DMS53 treated with DMSO at 0.1 percent for 48 hours (cell line): ENCODE measurements at regions not wholly inside any gene's neighbourhood (a gene's known extent, or its start where the extent isn't known, plus 50 kb on each side); places are given as distances from the start of the nearest gene placed in this dataset.
"Not testable (repeated sequence)": the region's sequence is repeated elsewhere in the genome, so short reads cannot be mapped to it uniquely, and the experiment has no call there.

Experiments
- DNase-seq: peaks from one replicate; lab custom pipeline; 2025; ENCODE audit not compliant: unreplicated experiment; lab: John Stamatoyannopoulos, UW

- DNase-seq = no peak
Observed at GRCh38 chr7:122248472-122248871, 56.1 kb downstream of the FEZF1 start.

DNA sequence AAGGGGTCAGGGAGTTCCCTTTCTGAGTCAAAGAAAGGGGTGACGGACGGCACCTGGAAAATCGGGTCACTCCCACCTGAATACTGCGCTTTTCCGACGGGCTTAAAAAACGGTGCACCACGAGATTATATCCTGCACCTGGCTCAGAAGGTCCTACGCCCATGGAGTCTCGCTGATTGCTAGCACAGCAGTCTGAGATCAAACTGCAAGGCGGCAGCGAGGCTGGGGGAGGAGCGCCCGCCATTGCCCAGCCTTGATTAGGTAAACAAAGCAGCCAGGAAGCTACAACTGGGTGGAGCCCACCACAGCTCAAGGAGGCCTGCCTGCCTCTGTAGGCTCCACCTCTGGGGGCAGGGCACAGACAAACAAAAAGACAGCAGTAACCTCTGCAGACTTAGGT lies 65.8 kb downstream of the FEZF1 start:
- not testable (repeated sequence) for DNase-seq

DNA sequence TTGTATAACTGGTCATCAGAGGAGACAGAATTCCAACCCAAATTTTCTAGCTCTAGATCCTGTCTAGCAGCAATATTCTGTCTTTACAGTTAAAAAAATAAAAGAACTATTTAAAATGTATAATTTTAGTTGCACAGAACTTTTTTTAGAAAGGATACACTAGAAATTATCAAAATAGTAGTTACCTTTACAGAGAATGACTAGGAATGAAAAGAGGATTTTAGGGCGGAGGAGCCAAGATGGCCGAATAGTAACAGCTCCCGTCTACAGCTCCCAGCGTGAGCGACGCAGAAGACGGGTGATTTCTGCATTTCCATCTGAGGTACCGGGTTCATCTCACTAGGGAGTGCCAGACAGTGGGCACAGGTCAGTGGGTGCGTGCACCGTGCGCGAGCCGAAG lies 66.3 kb downstream of the FEZF1 start:
- DNase-seq = not testable (repeated sequence)

GRCh38 chr7:122225874-122226273 lies 78.7 kb downstream of the FEZF1 start:
- DNase-seq = no peak

GRCh38 chr7:122219253-122219865 lies 75.3 kb upstream of the AASS start:
- DNase-seq = peak; percentile 17

DNA sequence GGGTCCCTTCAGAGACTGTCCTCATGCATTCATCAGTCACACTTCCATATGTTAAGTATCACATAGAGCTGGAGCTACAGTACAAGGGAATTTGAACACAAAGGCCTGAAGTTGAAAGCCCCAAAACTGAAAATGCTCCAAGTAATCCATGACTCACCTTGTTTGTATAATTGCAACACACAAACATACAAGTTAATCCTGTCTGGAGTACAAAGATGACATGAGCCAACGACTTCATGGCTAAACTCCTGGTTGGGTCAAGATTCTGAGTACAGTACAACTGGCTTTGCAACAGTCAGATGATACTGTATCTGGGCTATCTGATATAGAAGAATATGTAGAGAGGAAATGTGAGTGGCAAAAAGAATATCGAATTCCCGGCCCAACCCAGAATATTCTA lies 73.1 kb upstream of the AASS start:
- DNase-seq = peak; percentile 64

- DNase-seq = no peak
Observed at GRCh38 chr7:122212754-122213153, 68.7 kb upstream of the AASS start.

- no peak for DNase-seq
Observed at GRCh38 chr7:122211362-122211761, 67.3 kb upstream of the AASS start.

GRCh38 chr7:122206985-122207384 lies 62.9 kb upstream of the AASS start:
- DNase-seq = no peak

- no peak for DNase-seq
Observed at GRCh38 chr7:122203814-122204213, 59.8 kb upstream of the AASS start.

DNA sequence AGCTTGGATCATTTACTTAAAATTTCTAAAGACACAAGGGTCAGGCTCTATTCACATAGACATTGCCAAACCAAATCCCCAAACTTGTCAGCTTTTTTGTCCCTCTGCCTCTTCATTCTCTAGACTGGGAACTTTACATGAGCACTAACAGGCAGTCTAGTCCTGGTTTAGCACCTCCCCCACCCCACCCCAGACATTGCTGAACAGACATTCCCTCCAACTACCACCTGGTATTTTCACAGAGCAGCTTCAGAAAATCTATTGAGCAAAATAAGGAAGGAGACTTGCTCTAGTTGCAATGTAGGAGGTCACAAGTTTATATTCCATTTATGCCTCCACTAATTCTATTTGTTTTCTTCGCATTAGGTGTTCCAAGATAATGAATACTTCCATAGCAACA lies 56.8 kb upstream of the AASS start:
- DNase-seq = no peak

- no peak for DNase-seq
Observed at GRCh38 chr7:122199171-122199570, 55.1 kb upstream of the AASS start.

- no peak for DNase-seq
Observed at GRCh38 chr7:122198581-122198980, 54.5 kb upstream of the AASS start.
